ENCODE measurements at regions not wholly inside any gene's neighbourhood (a gene's known extent, or its start where the extent isn't known, plus 50 kb on each side); places are given as distances from the start of the nearest gene placed in this dataset.

DNA sequence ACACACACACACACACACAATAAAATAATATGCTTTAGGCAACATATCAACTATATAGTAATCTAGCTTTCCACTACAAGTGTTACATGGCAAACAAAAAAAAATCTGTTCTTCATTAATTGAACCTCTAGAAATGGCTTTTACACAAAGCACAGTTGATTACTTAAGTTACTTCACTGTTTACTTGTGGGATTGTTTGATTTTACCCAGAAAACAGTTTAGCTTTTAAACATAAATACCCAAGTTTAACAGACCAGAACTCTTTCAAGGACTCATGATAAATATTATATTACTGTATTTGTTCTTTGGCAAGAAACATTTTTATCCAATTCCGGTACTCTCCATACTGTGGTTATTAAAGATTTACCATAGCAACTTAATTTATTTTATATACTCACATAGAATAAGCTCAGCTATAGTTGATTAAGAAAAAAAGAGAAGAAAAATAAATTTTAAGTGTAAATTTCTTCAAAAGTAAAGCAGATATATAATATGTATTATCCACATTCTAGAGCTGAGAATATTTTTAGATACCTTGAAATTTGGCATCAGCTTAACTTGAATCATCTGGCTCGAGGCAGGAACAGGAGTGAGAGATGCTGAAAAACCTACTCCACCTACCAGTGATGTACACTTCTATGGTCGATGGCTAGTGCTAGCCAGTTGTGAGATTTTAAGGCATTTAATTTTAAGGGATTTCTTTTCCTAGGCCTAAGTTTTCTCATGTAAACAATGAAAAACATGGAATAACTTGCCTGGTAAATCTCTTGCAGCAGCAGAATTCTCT lies 126.0 kb downstream of the BTG1 start:
- Mint-ChIP-seq H3K4me3 (no peak overlapping the region), H3K27me3 (no peaks in the 10 kb centered on the region), H3K4me1 (peaks cover 5 to 12% of the 10 kb centered on the region in 2 donors), H3K27ac (no peak overlapping the region), H3K36me3 (peaks cover 0 to 4% of the 10 kb centered on the region in 2 donors), H3K9me3 (peaks cover 0 to 4% of the 10 kb centered on the region in 2 donors)
- ATAC-seq (replicated peaks) (no peak), DNase-seq (no peak)

DNA sequence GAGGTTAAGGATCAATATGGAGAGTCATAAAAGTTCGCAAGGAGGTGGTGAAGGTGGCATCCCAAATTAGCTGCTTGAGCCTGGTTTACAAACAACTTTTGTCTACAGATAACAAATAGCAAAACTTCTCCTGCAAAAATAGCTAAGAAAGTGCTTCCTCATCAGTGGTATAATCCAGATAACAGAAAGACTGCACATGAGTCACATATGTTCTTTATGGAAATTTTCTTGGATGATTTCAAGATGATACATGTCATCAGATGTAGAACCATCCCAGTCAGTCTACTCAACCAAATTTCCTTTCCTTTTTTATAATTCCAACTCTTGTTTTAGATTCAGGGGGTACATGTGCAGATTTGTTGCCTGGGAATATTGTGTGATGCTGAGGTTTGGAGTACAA lies 133.0 kb downstream of the BTG1 start:
- ATAC-seq (replicated peaks) (no peak), DNase-seq (no peak)
- Mint-ChIP-seq H3K27ac (no peak overlapping the region), H3K9me3 (no peaks in the 10 kb centered on the region), H3K4me1 (peaks cover 9 to 11% of the 10 kb centered on the region in 2 donors), H3K27me3 (no peaks in the 10 kb centered on the region), H3K36me3 (no peaks in the 10 kb centered on the region), H3K4me3 (no peak overlapping the region)

DNA sequence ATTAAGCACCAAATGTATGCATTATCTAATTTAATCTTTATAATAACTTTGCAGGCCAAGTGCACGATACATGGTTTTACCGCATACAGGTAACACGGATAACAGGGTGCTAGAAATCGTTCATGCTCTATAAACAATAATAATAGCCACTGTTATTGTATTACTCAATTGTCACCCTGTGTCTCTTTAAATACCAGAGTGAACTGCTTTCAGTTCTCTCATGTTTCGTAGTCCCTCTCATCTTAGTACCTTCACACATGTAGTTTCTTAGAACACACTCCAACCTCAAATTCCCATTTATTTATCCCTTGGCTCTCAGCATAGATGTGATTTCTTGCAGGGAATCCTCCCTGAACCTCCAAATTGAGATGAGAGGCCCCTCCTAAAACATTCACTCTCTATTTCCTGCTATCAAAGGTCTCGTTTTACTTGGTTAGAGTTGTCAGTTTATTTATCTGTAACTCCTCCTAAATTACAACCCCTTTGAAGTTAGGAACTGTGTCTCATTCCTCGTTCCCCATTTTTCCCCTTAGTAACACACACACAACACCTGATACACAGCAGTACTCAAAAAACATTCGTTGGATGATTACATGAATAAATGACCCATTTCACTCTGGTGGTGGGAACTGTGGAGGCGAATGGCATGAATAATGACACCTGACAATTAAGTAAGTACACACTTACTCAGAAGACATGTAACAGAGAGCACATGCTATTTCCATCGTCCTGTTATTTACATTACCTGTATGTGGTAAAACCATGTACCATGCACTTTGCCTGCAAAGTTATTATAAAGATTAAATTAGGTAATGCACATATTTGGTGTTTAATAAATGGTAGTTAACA lies 134.6 kb downstream of the BTG1 start:
- no peaks in the 10 kb centered on the region for H3K27me3 Mint-ChIP-seq
- no peak overlapping the region for H3K27ac Mint-ChIP-seq
- H3K4me1 Mint-ChIP-seq = peaks cover 6 to 10% of the 10 kb centered on the region in 2 donors
- H3K9me3 Mint-ChIP-seq = peaks cover 0 to 2% of the 10 kb centered on the region in 2 donors
- H3K4me3 Mint-ChIP-seq = no peak overlapping the region
- DNase-seq (no peak), ATAC-seq (replicated peaks) (no peak)
- peaks cover 3% of the 10 kb centered on the region in 2 donors for H3K36me3 Mint-ChIP-seq

DNA sequence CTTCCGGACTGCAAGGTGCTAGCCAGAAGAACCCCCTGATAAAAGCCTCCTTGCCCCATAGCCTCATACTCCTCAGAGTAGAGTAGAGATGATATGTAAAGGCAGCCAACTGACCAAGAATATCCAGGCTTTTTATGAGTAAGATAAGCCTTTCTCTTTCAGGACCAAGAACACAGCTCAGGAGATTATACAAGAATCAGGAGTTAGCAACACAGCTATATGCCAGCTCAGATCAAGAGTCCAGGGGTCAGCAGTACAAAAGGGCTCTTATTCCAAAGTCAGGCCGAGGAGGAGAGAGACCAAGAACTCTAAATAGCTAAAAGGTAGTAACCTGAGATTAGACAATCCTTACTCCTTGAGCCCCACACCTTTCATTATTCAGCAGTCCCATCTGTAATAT lies 135.3 kb downstream of the BTG1 start:
- ATAC-seq (replicated peaks) (no peak), DNase-seq (no peak)
- Mint-ChIP-seq H3K9me3 (peaks cover 0 to 2% of the 10 kb centered on the region in 2 donors), H3K4me3 (no peak overlapping the region), H3K27me3 (no peaks in the 10 kb centered on the region), H3K36me3 (peaks cover 3% of the 10 kb centered on the region in 2 donors), H3K4me1 (peaks cover 6 to 10% of the 10 kb centered on the region in 2 donors), H3K27ac (no peak overlapping the region)

DNA sequence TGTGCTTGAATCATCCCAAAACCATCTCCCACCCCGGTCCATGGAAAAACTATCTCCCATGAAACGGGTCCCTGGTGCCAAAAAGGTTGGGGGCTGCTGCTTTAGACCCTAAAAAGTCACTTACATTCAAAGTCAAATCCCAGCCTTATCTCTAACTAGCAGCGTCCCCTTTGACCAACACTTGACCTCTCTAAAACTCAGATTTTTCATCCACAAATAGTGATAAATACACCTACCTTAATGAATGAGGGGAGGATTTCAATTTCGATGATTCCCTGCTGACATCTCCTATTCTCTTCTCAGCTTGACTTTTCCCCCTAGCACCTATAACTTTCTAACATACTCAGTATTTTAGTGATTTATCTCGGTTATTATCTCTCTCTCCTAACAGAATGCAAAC lies 137.3 kb downstream of the BTG1 start:
- Mint-ChIP-seq H3K9me3 (peaks cover 0 to 2% of the 10 kb centered on the region in 2 donors), H3K27ac (no peak overlapping the region), H3K36me3 (peaks cover 3% of the 10 kb centered on the region in 2 donors), H3K27me3 (no peaks in the 10 kb centered on the region), H3K4me3 (no peak overlapping the region), H3K4me1 (peaks cover 6 to 12% of the 10 kb centered on the region in 2 donors)
- ATAC-seq (replicated peaks) (no peak), DNase-seq (no peak)

DNA sequence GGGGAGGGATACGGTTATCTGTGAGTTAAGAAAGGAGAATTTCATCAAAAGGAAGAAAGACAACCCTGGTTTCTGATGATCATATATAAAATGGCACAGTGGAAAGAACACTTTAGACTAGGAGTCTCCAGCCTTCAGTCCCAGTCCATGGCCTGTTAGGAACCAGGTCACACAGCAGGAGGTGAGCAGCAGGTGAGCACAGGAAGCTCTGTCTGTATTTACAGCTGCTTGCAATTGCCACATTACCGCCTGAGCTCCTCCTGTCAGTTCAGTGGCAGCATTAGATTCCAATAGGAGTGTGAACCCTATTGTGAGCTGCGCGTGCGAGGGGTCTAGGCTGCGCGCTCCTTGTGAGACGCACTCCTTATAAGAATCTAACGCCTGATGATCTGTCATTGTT lies 137.9 kb downstream of the BTG1 start:
- ATAC-seq (replicated peaks) (no peak), DNase-seq (no peak)
- H3K27me3 Mint-ChIP-seq = no peaks in the 10 kb centered on the region
- H3K27ac Mint-ChIP-seq = no peak overlapping the region
- H3K4me3 Mint-ChIP-seq = no peak overlapping the region
- peaks cover 3% of the 10 kb centered on the region in 2 donors for H3K36me3 Mint-ChIP-seq
- peaks cover 0 to 2% of the 10 kb centered on the region in 2 donors for H3K9me3 Mint-ChIP-seq
- peaks cover 6 to 12% of the 10 kb centered on the region in 2 donors for H3K4me1 Mint-ChIP-seq

DNA sequence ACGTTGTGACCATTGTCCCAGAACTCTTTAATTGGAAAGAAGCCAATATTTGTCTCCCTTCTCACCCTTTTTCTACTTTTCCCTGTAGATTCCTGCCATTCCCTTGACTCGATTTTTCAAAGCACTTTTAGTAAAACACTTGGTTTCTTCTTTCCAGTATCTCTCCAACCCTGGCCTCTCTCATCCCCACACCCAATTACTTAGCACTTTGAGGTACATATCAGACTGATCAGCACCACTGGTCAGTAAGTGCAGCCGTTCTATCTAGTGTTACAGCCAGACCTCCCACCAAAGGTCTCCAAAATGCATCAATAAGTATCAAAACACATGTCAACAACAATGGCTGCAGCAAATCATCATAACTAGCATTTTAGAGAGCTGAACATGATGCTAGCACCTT lies 141.9 kb downstream of the BTG1 start:
- DNase-seq (no peak), ATAC-seq (replicated peaks) (no peak)
- H3K27ac Mint-ChIP-seq = no peak overlapping the region
- peaks cover 6 to 7% of the 10 kb centered on the region in 2 donors for H3K9me3 Mint-ChIP-seq
- H3K27me3 Mint-ChIP-seq = no peaks in the 10 kb centered on the region
- H3K4me3 Mint-ChIP-seq = no peak overlapping the region
- H3K36me3 Mint-ChIP-seq = peaks cover 6 to 8% of the 10 kb centered on the region in 2 donors
- H3K4me1 Mint-ChIP-seq = peaks cover 10% of the 10 kb centered on the region in 2 donors

DNA sequence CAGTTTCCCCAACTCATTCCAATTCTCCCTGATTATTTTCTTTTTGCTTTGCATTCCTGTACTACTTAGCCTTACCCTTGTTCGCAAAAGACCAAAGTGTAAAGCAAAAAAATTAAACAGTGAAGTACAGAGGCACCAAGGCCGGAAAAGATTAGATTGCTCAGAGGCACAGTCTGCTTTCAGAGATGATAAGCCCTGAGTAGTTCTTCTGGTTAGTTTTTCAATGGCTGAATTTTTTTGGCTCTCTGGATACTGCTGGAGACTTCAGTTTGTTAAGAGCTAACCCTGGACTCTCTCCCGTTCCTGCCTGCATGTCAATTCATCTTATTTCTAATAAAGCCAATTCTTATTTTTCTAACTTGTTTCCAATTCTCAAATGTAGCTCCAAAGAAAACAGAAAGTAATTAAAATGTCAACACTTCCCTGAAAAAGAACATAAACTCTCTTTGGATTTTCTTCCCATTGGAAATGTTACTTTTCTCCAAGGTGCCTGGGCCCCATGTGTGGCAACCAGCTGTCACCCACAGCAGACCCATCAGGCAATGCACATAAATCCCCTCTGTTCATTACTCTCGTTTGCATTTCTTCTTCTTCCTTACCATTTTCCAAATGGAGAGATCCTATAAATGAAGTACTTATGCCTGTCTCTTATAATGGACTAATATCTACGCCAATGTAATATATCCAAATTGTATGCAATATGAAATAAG lies 142.8 kb downstream of the BTG1 start:
- H3K36me3 Mint-ChIP-seq = peaks cover 8 to 11% of the 10 kb centered on the region in 2 donors
- H3K27me3 Mint-ChIP-seq = no peaks in the 10 kb centered on the region
- peaks cover 10 to 11% of the 10 kb centered on the region in 2 donors for H3K9me3 Mint-ChIP-seq
- DNase-seq (no peak), ATAC-seq (replicated peaks) (no peak)
- no peak overlapping the region for H3K4me3 Mint-ChIP-seq
- peaks cover 10 to 13% of the 10 kb centered on the region in 2 donors for H3K4me1 Mint-ChIP-seq
- no peak overlapping the region for H3K27ac Mint-ChIP-seq

DNA sequence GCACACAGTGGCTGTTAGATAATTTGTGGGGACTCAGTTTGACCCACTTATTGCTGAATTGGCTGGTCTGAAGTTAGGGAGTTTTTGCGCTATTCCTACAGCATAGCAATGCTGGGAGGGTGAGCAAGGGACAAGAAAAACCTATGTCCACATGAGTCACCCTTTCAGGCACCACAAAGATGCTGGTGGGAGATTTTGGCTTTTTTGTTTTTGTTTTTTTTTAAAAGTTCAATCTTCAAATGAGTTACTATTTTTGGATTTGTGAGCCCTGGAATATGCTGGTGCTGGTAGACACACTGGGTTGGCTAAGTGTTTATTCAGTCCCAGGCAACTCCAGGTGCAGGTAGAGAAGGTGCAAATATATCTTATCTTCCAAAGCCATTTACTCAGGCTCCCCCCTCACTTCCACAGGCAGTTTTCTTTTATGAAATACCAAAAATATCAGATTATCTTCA lies 143.4 kb downstream of the BTG1 start:
- no peaks in the 10 kb centered on the region for H3K27me3 Mint-ChIP-seq
- no peak for DNase-seq
- H3K4me3 Mint-ChIP-seq = no peak overlapping the region
- peaks cover 10 to 11% of the 10 kb centered on the region in 2 donors for H3K9me3 Mint-ChIP-seq
- no peak overlapping the region for H3K27ac Mint-ChIP-seq
- H3K36me3 Mint-ChIP-seq = peaks cover 8 to 11% of the 10 kb centered on the region in 2 donors
- H3K4me1 Mint-ChIP-seq = peaks cover 10 to 13% of the 10 kb centered on the region in 2 donors
- ATAC-seq (replicated peaks) = no peak

DNA sequence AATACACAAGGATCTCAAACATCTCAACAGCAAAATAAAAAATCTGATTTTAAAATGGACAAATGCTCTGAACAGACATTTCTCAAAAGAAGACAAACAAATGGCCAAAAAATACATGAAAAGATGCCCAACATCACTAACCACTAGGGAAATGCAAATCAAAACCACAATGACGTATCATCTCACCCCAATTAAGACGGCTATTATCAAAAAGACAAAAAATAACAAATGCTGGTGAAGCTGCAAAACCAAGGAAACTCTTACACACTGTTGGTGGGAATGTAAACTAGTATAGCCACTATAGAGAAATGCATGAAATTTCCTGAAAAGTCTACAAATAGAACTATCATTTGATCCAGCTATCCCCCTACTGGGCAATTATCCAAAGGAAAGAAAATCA lies 145.0 kb downstream of the BTG1 start:
- Mint-ChIP-seq H3K27ac (no peak overlapping the region), H3K27me3 (no peaks in the 10 kb centered on the region), H3K9me3 (peaks cover 7 to 11% of the 10 kb centered on the region in 2 donors), H3K36me3 (peaks cover 8% of the 10 kb centered on the region in 2 donors), H3K4me3 (no peak overlapping the region), H3K4me1 (peaks cover 10% of the 10 kb centered on the region in 2 donors)
- DNase-seq = no peak
- ATAC-seq (replicated peaks) = no peak

DNA sequence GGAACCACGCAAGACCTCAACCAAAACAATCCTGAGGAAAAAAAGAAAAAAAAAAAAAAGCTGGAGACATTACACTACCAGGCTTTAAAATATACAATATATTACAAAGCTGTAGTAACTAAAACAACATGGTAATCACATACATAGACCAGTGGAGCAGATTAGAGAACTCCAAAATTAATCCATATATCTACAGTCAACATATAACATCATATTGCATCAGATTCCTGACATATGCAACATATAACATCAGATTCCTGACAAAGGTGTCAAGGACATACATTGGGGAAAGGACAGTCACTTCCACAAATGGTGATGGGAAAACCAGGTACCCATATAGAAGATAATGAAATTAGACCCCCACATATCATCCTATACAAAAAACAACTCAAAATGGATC lies 145.8 kb downstream of the BTG1 start:
- no peak for DNase-seq
- peaks cover 10% of the 10 kb centered on the region in 2 donors for H3K4me1 Mint-ChIP-seq
- no peaks in the 10 kb centered on the region for H3K27me3 Mint-ChIP-seq
- H3K36me3 Mint-ChIP-seq = peaks cover 8% of the 10 kb centered on the region in 2 donors
- ATAC-seq (replicated peaks) = no peak
- H3K9me3 Mint-ChIP-seq = peaks cover 7 to 11% of the 10 kb centered on the region in 2 donors
- H3K27ac Mint-ChIP-seq = no peak overlapping the region
- no peak overlapping the region for H3K4me3 Mint-ChIP-seq

DNA sequence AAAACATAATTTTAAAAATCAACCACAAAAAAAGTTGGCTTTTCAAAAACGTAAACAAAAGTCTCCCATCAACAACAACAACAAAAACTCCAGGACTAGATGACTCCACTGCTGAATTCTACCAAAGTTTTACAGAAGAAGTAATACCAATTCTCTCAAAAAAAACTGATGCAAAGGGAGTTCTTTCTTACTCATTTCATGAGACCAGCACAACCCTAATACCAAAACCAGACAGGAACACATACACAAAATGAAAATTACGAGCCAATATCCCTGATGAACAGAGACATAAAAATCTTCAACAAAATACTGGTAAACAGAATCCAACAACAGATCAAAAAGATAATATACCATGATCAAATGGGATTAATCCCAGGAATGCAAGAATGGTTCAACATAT lies 147.3 kb downstream of the BTG1 start:
- no peak overlapping the region for H3K27ac Mint-ChIP-seq
- H3K4me3 Mint-ChIP-seq = no peak overlapping the region
- H3K36me3 Mint-ChIP-seq = peaks cover 8% of the 10 kb centered on the region in 2 donors
- no peaks in the 10 kb centered on the region for H3K27me3 Mint-ChIP-seq
- DNase-seq (no peak), ATAC-seq (replicated peaks) (no peak)
- peaks cover 7 to 11% of the 10 kb centered on the region in 2 donors for H3K9me3 Mint-ChIP-seq
- H3K4me1 Mint-ChIP-seq = peaks cover 8 to 10% of the 10 kb centered on the region in 2 donors

DNA sequence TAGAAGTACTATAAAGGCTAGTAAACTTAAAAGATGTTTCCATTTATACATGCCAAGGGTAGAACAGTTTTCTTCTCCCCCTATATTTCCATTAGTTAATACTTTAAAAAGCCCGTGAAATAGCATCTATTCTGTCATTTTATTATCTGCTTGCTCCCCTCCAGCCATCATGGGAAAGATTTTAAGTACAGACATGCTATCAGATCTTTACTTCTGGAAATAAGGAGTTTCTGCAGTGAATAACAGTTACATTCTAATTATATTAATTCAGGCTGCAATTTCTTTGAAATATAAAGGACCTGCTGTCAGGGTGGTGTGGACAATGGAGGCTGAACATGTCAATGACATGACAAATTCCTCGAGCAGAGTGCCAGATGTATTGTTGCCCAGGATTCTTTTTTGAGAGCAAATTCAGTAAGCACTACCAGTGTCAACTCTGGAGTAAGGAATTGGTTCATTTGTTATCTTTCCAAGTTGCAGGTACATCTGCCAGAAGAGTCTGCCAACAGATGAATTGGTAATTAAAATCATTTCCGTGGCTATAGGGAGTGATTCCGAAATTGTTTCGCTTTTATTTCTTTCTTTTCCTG lies 151.3 kb downstream of the BTG1 start:
- Mint-ChIP-seq H3K27me3 (no peaks in the 10 kb centered on the region), H3K4me1 (peaks cover 0 to 3% of the 10 kb centered on the region in 2 donors), H3K9me3 (peaks cover 3 to 5% of the 10 kb centered on the region in 2 donors), H3K36me3 (peaks cover 3 to 8% of the 10 kb centered on the region in 2 donors), H3K27ac (no peak overlapping the region), H3K4me3 (no peak overlapping the region)
- no peak for DNase-seq
- no peak for ATAC-seq (replicated peaks)
